Retina (tissue), 1 donor: ENCODE measurements at regions not wholly inside any gene's neighbourhood (a gene's known extent, or its start where the extent isn't known, plus 50 kb on each side); places are given as distances from the start of the nearest gene placed in this dataset.

Experiments used
- DNase-seq: peaks from one replicate; pipeline ENCODE4 v3.0.0-alpha.2; 2016

DNA sequence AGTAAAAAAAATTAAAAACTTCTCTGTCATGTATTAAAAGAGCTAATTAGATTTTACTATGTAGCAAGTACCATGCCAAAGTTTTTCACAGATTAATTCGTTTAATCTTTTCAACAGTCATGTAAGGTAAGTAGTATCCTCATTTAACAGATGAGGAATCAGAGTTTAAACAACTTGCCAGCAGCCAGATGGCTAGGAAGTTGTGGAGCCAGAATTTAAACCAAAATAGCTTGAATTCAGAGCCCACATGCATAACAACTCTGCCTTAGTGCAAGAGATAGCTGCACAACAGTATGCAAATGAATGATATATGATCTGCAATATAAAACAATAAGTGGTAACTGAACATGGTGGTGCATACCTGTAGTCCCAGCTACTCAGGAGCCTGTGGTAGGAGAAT lies 75.3 kb downstream of the NAP1L3 start:
- no peak for DNase-seq

- peak; percentile 4 for DNase-seq
Observed at GRCh38 chrX:93594780-93595179, 78.6 kb downstream of the NAP1L3 start.

DNA sequence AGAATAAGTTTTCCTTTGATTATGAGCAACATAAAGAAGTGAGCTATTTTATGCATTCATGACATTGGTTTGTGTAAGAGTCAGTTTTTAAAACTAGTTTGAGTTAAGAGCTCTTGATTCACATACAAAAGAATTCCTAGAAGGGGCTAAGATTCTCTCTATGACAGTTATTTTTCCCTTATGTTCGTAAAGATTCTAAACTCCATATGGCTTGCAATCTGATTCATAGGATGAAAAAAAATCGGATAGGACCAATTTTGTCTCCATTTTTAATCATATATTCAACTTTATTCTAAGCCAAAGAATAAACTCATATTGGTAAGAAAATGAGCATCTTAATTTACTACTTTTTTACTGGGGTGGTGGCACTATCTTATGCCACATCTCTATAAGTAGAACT lies 79.4 kb downstream of the NAP1L3 start:
- no peak for DNase-seq

DNA sequence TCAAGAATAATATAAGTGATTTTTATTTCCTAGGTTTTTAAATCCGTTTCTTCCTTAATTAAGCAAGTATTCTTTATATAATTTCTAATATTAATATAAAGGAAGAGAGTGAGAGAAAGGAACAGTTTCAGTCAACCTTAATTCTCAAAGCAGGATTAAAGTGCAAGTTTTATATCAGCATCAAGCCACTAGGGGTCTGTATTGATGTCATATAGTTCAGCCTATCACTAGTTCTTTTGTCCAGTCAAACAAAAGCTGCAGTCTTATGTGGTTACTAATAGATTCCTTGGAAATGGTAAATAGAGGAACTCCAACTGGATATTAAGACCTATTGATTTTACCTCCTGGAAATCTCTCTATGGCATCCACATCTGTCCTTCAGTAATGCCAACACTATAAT lies 82.0 kb downstream of the NAP1L3 start:
- DNase-seq: no peak

GRCh38 chrX:93585661-93586060 lies 87.7 kb downstream of the NAP1L3 start:
- no peak for DNase-seq

DNA sequence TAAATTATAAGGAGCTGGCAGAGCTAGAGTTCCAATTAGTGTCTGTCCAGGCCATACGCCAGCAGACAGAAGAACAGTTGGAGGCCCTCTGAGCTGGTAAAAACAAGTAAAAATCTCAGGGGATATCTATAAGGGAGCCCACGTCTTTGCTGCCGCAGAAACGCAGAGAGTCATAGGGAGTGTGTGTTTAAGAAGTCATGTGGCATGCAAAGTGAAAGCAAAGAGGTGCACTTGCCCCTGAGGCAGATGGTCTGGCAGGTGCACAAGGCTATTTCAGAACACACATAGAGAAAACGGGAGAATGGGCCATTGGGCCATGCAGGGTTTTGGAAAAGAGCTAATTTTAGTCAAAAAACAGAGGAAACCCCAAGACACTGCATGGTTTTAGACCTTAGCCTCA lies 92.7 kb downstream of the NAP1L3 start:
- DNase-seq: no peak

- peak; percentile 17 for DNase-seq
Observed at GRCh38 chrX:93538575-93538974, 134.8 kb downstream of the NAP1L3 start.

DNA sequence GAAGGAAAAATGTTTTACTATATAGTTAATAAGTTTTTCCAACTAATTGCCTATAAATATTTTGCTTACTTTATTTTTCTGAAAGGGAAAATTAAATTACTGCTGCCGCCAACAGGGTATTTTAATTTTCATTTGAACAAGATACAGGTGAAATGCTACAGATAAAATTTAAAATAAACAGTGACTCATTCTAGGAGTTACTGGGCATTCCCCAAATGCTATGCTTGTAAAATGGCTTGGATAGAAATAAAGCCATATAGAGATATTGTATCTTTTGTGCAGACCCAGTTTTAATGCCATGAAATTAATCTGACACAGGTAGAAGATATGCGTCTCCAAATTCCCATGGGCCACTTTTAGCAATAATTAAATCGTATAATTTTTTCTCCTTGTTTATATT lies 144.5 kb downstream of the NAP1L3 start:
- DNase-seq: no peak
